ENCODE measurements at regions not wholly inside any gene's neighbourhood (a gene's known extent, or its start where the extent isn't known, plus 50 kb on each side); places are given as distances from the start of the nearest gene placed in this dataset.

GRCh38 chr11:76259299-76259908 is 53.1 kb upstream of the WNT11 start:
- no peak overlapping the region for H3K4me3 ChIP-seq (ENCODE audit: low read length)
- no peak for DNase-seq (ENCODE audit: low read depth)
- TF ChIP-seq CTCF (conservative IDR thresholded peaks at IDR 0.05; ENCODE audit: low read length): no peak

GRCh38 chr11:76257074-76257719 is 50.9 kb upstream of the WNT11 start:
- DNase-seq (ENCODE audit: low read depth): no peak
- H3K4me3 ChIP-seq (ENCODE audit: low read length): no peak overlapping the region
- no peak for TF ChIP-seq CTCF (conservative IDR thresholded peaks at IDR 0.05; ENCODE audit: low read length)

GRCh38 chr11:76256448-76256847 is 50.1 kb upstream of the WNT11 start:
- no peak for TF ChIP-seq CTCF (conservative IDR thresholded peaks at IDR 0.05; ENCODE audit: low read length)
- no peak for DNase-seq (ENCODE audit: low read depth)
- no peak overlapping the region for H3K4me3 ChIP-seq (ENCODE audit: low read length)

All from AG10803 (cell line).